Hematopoietic multipotent progenitor cell treated with erythropoietin and hydrocortisone succinate and interleukin-3 and kit ligand, for 17 days (in vitro differentiated cells): ENCODE measurements at regions not wholly inside any gene's neighbourhood (a gene's known extent, or its start where the extent isn't known, plus 50 kb on each side); places are given as distances from the start of the nearest gene placed in this dataset.
A peak's percentile ranks its signal among the peaks of the same experiment; 100 is the strongest.
"Not testable (repeated sequence)": the region's sequence is repeated elsewhere in the genome, so short reads cannot be mapped to it uniquely, and the experiment has no call there.

Experiments
- DNase-seq: peaks from one replicate; pipeline ENCODE4 v3.0.0-alpha.2; 2015; ENCODE audit warnings: low spot score

DNA sequence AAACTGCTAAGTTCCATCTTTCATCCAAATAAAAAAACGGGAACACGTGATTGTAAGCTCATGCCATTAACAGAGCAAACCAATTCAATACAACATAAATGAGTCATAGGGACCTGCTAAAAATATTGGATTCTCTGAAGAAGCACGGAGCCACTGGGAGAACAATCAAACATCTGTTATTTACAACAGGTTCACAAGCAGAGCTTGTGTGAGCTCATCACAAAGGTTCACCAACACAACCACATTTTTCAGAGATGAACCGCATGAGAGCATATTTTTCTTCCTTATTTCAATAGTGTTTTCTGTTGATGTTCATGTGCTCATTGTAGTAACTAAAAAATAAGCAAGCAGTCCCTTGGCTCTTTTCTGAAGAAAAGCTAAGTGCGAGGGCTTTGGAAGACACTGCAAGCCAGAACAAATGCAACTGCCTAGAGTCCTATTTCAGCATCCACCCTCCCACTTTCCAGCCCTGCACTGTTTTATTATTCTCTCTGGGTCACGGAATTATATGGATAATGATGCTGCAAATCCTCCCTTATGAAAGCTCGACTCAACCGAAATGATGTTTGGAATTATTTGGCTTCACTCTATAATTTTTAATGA, 545.8 kb downstream of the LIG4 start:
- DNase-seq = no peak

DNA sequence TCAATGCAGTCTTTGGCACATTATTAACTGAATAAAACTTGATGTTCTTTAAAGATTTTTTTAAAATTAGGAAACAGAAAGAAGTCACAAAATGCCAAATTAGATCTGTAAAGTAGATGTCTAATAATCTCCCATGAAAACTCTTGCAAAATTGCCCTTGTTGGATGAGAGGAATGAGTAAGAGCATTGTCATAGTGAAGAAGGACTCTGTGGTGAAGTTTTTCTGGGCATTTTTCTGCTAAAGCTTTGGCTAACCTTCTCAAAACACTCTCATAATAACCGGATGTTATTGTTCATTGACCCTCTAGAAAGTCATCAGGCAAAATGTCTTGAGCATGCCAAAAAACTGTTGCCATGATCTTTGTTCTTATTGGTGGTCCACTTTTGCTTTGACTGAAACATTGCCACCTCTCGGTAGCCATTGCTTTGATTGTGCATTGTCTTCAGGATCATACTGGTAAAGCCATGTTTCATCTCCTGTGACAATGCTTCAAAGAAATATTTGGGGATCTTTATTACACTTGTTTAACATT, 549.3 kb downstream of the LIG4 start:
- no peak for DNase-seq

DNA sequence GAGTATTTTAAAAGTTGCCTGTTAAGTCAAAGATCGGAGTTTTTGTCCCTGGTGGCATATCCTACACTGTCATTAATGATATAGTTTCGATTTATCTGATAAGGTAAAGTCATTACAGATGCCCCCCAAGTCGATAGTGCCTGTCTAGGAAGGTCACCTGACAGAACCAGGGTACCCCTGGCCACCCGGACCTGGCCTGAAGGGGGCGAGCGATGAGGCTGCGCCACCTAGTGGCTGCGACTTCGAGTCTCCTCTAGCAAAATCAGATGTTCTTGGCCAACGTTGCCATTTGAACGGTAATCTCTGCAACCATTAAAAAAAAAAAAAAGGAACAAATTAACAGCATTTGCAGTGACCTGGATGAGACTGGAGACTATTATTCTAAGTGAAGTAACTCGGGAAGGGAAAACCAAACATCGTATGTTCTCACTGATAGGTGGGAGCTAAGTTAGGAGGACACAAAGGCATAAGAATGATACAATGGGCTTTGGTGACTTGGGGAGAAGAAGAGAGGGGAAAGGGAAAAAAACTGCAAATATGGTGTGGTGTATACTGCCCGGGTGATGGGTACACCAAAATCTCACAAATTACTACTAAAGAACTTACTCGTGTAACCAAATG, 565.1 kb downstream of the LIG4 start:
- DNase-seq = peak; percentile 5

DNA sequence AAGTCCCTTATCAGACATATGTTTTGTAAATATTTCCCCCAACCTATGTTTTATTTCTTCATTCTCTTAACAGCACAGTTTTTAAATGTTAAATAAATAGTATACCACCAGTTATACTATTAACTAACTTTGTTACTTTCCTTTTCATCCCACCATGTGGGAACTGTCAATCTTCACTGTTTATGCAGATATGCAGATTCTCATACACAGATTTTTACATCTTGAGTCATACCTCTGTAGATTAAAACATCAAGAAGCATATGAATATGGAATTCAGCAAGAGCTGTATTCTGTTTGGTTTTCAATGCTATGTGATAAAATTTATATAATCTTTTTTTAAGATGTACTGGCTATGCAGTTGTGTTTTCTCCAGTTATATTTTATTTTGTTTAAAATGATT, 566.3 kb downstream of the LIG4 start:
- no peak for DNase-seq

DNA sequence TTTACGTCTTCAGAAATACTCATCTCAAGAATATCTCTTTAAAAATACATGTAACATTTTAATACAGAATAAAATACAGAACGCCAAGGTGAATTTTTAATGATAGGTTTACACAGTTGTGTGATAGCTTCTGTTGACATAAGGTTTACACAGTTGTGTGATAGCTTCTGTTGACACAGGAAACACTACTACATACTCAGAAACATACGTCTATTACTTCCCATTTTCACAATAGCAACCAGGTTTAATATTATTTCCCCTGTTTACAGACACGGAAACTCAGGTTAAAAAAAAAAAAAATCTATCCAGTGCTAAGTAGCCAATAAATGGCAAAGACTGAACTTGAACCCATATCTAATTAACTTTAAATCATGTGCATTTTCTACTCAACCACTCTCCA, 571.2 kb downstream of the LIG4 start:
- no peak for DNase-seq

DNA sequence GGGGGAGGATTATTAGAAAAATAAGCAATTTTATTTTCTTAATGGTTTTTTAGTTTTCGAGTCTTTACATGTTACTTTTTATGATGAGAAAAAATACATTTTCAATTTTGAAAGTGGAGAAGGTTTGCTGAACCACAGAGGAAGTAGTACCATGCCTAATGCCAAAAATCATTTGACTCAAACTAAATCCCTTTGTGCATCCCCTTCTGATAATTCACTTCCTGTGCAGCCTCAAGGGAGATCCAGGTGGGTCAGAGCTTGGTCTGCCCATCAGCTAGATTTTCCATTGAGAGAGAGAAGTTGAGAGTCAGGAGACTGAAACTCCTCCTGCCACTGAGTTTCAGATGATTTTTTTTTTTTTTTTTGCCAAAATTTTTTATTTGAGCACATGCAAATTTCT, 571.7 kb downstream of the LIG4 start:
- DNase-seq = no peak

DNA sequence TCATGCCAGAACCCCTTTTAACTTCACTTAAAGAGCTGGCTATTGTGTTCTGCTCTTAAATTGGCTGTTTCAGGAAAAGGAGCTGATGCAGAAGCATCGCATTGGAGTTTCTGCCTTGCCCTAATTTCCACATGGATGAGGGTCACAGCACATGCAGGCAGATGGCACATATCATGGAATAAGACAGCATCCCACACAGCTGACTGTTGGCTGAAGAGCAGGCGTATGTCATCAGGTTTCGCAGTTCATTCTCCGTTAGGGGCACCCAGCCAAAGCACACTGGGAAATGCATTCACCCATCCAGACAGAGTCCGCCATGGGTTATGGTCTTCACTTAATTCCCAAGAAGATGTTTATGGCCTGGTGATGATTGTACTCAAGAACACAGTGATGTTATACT, 572.5 kb downstream of the LIG4 start:
- no peak for DNase-seq

DNA sequence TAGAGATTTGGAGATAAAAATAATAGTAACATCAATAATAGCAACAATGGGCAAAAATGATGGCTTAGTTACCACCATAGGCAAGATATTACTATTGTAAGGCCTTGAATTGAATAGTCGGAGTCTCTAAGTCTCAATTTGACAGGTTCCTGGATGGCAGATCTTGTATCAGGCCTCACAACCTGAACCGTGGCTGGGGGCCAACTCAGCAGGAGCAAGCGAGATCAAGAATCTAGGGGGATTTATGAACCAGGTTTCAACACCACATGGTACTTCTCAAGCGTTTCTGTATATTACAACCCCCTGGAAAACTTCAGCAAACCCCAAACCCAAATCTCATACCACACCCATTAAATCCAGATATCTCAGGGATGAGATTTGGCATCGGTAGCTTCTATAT, 573.8 kb downstream of the LIG4 start:
- no peak for DNase-seq

DNA sequence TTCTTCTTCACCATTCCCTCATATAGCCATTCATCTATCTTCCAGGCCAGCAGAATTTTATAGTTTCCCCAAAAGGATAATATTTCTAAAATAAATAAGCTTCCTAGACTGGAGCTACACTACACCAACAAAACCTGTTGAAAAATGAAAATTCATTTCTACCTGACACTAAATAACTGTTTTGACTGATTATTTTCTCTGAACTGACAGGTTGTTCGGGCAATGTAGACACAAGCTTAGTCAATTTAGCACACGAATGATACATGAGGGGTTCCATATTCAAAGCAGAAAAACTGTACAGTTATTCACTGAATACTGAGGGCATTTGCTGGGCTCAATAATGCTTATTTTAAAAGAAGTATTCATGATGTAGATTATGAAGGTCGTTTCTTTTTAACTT, 589.7 kb downstream of the LIG4 start:
- no peak for DNase-seq

DNA sequence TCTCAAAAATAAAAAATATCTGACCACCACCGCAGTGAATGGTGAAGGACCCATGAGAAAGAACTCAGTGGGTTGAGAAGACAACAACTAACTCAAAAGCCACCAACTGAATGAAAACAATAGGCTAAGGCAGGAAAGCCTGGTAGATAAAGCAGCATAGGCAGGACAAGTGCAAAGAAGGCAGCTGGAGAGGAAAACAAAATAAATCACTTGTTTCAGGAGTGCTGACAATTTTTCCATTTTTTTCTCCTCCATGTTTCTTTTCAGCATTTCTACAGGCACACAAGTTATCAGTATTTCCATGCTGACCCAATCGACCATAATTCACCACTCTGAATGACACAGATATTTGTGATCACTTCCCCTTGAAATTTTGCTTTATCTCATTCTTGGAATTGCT, 597.8 kb downstream of the LIG4 start:
- DNase-seq = no peak

DNA sequence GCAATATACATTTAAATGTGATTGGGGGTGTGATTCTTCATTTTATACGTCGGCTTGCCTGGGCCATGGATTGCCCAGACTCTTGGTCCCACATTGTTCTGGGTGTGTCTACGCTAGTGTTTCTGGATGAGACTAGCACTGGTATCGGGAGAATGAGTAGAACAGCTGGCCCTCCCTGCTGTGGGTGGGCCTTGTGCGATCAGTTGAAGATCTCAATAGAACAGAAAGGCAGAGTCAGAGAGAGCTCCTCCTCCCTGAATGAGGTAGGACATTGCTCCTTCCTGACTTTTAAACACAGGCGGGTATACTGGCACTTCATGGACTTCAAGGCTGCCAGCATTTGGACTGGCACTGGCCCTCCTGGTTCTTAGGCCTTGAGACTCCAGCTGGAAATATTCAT, 603.0 kb downstream of the LIG4 start:
- DNase-seq = no peak

DNA sequence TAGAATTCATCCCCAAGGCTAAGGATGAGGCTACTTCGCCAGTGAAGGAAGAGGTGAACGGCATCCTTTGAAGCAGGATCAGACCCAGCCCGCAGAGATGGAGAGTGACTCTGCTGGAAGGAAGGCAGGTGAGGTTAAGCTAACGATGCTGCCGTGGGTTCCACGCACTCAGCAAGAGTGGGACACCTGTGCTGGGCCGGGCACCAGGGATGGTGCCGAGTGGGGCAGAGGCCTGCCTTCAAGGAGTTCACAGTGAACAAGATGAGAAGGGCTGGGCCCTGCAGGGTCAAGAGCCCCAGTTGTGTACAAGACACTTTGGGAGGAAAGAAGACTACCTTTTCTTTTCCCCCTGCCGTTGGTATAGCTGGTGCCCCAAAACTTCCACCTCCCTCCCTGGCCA, 606.6 kb downstream of the LIG4 start:
- DNase-seq = no peak

DNA sequence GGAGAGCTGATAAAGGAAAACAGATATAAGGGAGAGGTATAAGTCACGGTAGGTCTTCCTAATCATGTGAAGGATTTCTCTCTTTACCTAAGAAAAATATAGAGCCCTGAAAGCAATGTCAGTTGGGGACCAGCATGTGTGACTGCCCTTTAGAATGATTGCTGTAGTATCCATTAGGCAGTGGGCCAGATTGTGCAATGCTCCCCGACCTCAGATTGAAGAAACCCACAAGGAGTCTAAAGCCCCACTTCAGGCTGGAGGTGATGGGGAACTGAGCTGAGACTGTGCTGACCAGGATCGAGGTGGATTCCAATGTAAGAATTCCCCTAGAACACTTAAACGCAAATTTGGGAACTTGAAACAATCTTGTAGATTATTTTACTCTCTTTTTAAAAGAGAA, 614.4 kb downstream of the LIG4 start:
- no peak for DNase-seq

DNA sequence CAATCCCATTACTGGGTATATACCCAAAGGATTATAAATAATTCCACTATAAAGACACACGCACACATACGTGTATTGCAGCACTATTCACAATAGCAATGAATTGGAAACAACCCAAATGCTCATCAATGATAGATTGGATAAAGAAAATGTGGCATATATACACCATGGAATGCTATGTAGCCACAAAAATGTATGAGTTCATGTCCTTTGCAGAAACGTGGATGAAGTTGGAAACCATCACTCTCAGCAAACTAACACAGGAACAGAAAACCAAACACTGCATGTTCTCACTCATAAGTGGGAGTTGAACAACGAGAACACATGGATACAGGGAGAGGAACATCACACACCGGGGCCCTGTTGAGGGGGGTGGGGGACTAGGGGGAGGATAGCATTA, 619.0 kb downstream of the LIG4 start:
- DNase-seq = not testable (repeated sequence)

DNA sequence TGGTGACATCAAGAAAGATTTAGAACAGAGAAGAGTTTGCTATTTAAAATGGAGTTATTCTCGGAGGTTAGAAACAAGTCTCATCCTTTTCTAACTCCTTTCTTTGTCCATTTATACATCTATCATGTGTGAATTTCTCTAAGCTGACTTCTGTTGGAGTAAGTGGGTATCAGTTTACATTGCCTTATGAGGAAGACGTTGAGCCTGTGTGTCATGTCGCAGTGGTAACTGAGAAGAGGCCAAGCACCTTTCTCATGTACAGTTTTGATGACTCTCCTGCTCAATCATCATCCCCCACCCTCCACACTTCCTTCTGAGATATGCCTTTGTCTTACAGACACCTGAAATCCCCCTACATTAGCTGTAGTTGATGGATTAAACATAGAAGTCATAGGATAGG, 624.8 kb downstream of the LIG4 start:
- no peak for DNase-seq

DNA sequence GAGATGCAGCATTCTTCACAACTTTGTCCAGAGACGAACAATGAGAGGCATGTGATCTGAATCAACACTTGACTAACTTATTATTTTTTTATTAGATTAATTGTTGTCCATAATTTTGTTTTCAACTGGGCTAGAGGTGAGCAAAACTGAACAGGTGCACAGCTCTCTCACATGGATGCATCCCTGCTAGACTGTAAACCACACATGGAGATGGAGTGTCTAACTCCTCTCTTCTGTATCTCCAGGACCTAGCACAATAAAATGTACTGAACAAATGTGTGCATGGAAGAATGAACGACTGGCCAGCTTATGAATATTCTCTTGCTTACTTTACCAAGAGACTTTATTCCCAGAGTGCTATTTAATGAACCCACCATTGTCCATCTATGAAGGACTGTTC, 627.7 kb downstream of the LIG4 start:
- no peak for DNase-seq

DNA sequence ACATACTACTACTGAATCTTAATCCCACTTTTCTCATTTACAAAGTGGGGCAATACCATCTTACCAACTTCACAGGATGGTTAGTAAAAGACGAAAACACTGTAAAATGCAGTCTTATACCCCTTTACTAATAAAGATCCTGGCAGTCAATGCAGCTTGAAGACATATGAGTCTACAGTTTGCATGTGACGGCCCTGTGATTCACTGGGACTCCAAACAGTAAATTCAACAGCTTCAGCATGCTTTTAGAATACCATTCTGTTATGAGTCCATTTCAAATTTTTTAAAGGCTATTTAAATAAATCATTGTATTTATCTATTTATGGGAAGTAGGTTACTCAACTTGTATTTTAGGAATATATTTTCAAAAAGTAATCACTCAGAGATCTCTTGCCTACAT, 629.1 kb downstream of the LIG4 start:
- DNase-seq = no peak

DNA sequence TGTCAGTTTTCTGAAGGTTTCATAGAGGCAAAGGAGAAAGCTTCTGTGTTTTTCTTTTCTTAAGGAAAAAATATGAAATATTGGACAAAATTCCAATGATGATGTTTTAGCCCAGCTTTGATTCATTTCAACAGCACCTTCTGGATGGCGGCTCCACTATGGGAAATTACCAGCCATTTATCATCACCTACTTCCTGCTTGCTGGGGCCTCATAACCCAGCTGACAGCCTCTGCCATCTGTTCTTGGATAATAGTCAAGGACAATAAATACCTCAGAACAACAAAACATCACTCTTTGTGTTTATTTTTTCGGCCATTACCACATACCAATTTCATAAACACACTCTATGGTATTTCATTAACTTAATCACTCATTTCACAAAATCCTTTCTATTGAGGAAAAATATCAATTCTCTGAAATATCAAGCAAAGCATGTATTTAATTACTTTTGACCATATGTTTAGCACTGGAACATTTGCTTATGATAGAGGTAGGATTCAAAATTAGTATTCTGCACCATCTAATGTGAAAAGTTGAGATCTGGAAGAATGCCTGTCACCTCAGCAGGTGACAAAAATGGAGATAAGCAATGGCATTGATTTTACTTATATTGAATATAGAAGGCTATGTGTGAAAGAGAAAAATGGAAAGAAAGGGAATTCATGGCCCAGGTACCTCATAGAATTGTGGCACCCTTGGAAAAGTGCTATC, 629.7 kb downstream of the LIG4 start:
- DNase-seq = no peak

DNA sequence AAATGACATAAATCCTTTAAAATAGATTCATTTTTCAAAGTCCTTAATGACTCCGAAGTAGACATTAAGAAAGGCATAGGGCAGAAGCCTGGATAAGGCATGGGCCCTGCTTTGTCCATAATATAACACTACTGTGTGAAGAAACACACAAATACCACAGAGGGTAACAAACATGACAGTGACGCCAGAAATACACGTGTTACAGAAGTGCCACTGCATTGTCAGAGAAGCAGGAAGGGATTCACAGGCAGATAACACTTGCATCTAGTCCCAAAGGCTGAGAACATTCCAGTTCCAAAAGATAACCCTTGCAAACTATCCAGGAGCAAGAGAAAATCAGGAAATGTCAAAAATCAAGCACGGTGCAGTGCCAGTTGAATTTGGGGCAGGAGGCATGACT, 633.2 kb downstream of the LIG4 start:
- DNase-seq = no peak

DNA sequence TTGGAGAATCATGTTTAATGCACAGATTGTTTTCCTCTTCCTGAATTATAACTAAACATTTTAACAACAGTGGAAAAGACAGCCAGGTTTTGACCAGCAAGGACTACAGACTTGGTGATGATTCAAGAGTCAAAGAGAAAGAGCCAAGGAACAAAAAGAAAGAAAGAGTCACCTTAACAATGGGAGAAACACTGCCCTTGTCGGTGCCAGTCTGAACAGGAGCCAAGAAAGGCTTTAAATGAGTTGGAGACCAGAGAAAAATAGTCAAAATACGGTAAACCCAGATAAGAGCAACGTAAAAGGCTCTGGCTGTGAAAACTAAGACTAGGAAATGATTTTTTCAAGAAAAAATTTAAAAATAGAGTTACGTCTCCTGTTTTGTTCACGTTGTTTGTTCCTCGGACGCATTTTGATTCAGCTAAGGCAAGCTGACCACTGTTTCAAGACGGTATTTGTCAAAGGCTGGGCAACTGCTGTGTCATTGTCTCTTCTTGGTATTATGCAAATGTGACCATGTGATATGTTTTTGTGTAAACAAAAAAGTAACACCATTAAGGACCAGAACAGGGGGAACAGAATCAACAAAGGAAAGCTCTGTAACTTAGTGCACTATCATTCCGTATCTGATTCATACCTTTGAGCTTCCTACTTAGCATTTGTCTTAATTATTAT, 634.5 kb downstream of the LIG4 start:
- no peak for DNase-seq

DNA sequence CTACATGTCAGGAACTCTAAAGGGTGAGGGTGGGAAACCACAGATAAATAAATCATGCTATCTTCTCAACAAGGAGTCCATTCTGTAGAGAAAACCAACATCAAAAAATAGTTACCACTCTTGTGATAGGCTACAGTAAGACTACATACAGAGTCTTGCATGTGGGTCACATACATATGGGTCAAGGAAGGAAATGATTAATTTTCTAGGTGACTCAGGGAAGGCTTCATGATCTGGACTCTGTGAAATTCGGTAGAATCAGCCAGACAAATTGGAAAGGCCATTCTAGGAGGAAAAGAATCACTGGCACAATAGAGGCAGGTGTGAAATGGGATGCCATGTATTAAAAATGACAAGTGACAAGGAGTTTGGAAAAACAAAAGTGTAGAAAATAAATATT, 638.9 kb downstream of the LIG4 start:
- DNase-seq = no peak

DNA sequence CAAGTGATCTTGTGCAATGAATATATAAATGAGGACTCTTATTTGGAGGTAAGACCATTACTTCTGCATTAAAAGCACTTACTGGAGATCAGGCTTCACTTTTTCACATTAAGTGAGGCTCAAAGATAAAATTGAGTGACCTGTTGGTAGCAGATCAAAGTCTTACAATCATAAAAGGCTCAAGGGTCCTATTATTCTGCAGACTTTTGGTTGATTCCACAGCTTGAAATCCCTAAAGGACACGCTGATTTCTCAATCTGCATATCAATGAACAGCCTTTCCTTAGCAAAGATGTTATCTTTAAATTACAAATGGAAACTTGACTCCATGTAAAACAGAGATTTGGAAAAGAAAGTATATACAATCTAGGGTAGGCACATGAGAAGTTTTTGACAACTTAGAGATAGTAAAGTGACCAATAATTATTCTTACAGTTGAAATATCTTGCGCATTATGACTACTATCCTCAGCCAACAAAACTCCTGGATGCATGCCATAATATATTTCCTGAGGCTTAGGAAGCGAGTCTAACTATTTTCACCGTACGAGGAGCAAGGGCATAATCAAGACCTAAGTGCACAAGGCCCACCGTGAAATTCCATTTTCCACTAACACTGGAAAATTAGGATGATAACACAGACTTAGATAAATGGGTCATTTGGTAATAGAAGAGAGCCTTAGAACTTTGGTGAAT, 640.7 kb downstream of the LIG4 start:
- DNase-seq = no peak
